Dedifferentiated amniotic fluid mesenchymal stem cell (primary cell): ENCODE measurements at regions not wholly inside any gene's neighbourhood (a gene's known extent, or its start where the extent isn't known, plus 50 kb on each side); places are given as distances from the start of the nearest gene placed in this dataset.
"Not testable (repeated sequence)": the region's sequence is repeated elsewhere in the genome, so short reads cannot be mapped to it uniquely, and the experiment has no call there.

ENCODE experiments used
- DNase-seq: peaks from one replicate; pipeline ENCODE4 v3.0.0-alpha.2; 2016; ENCODE audit errors: extremely low spot score

DNA sequence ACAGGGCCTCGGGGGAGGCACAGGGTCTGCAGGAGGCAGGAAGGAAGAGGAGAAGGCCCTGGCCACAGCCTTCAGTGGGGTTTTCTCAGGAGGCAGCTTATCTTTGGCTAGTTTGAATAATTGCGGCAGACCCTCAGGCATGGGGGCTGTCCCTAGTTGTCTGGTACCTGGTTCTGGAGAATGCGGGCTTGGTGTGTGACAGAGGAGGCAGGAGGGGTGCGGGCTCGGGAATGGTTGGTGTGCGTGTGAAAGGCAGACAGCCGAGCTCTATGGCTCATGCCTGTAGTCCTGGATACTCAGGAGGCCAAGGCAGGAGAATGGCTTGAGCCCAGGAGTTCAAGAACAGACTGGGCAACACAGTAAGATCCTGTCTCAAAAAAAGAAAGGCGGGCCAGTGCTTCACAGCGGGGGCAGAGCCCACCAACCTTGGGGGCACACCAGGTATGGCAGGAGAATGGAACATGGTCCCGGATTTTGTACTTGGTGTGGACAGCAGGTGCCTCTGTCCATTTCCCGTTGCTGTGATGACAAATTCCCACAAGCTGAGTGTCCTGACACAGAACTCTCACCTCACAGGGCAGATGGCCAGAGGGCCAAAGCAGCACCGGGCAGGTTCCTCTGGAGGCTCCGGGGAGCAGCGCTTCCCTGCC, 640.6 kb downstream of the TBC1D22A start:
- DNase-seq, result no peak

DNA sequence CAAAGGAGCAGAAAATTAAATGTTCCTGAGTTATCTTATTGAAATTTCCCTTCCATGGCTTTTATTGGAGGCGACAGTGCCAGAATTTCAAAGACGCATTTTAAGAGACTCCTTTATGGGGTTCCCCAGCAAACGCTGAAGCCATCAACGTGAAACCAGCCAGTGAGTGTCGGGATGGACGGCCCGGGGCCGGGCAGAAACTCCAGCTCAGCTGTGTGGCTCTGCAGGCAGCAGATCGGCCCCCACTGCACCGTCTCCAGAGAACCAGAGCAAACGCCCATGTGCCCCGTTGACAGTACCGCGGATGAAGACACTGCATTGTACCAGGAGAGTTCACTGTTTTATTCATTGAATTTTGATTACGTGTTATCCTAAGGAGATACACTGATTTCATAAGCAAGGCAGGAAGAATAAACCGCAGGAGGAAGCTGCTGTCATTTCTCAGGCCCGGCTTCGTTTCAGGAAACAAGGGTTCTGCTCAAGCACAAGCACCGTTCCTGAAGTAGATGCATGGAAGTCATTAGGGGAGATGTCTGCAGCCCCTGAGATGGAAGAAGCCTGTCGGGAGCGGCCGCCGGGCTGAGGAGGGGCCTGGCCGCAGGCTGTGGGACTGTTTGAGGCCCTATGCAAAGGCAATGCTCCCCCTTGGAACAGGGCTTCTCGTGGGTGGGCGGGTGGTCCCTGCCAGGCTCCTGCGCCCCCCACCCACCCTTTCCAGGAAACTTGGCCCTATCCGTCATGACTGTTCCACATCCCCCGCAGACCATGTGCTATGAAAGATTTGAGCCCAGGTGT, 639.7 kb downstream of the TBC1D22A start:
- DNase-seq, result no peak

DNA sequence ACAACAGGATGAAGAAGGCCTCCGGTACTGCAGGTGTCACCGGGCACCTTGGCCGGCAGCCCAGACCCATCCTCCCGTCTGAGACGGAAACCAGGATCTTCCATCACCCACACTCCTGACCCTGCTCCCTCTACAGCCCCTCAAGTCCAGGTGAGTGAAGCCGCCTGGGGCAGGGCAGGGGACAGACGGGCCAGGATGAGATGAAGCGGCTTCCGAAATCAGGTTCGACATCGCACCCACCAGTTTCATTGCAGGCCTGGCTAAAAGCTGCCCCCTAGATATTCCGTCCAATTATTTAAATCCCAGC, 639.1 kb downstream of the TBC1D22A start:
- no peak for DNase-seq

DNA sequence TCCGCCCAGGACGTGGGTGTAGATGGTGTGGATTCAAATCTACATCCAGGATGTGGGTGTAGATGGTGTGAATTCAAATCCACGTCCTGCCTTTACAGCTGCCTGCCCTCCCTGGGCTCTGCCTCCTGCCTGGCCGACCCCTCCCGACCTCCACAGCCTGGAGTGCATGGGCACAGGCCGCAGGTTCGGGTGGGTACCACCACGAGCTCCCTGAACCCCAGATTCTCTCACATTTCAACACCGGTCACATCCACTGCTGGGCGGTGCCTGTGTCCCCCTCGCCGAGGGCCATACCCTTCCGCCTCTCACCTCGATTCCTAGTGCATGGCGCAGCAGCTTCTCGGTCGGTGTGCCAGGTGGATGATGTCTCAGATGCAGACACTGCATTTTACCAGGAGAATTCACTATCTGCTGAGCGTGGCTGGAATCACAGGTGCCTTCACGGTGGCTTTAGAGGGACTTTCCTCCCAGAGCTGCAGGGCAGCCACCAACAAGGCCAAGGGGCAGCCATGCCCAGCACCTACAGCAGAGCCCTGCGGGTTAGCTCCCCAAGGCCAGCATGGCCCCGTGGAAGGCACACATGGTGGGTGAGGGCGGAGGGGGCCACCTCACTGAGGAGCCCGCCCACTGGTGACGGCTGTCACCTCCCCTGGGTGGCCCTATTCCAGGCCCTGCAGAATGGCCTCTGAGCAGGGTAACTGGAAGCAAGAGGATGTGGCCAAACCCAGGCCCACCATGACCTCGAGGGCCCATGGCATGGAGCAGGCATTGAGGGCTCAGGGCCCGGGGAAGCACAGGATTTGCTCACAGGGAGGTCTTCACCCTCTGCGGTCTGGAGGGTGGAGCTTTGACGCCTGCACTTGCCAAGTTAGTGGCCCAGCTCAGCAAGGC, 638.5 kb downstream of the TBC1D22A start:
- no peak for DNase-seq

- DNase-seq, result not testable (repeated sequence)
Observed at GRCh38 chr22:47400131-47400530, 637.7 kb downstream of the TBC1D22A start.

DNA sequence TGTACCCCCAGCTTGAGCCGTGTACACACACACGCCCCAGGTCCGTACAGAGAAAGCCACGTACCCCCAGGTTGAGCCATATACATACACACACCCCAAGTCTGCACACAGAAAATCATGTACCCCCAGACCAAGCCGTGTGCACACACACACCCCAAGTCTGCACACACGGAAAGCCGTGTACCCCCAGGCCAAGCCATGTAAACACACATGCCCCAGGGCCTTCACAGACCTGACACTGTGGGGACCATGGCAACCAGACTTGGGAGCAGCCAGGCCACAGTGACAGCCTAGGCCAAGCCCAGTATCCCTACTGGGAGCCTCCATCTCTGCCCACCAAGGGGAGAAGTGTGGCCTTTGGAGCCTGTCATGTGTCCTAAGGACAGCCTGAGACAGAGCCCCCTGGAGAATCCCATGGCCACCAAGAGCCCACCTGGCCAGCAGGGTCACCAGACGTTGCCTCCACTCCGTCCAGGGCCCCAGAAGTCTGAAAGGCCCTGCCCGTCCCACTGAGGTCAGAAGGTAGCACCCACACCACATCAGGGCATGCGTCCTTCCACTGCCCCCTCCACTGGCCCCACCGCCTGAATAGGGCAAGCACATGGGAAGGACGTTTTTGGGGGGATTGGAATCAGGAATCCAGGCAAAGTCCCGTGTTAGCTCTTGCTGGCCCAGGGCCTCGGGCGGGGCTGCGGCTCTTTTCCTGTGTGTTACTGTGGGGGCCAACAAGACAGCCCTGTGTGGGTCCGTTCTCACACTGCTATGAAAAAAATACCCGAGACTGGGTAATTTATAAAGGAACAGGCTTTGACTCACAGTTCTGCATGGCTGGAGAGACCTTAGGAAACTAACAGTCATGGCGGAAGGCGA, 636.7 kb downstream of the TBC1D22A start:
- DNase-seq, result no peak

DNA sequence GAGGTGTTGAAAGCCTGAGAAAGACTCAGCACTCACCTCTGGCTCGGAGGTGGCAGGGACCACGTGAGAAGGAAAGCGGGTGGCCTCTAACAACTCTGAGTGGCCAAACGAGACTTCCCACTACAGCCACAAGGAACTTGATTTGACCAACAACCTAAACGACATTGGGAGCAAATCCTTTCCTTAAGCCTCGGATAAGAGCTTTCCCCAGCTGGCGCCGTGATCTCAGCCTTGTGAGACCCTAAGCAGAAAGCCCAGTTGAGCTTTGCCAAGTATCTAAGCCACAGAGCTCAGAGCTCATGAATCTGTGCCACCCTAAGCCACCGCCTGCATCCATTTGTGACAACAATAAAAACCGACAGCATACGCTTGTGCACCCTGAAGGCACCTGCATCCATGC, 636.0 kb downstream of the TBC1D22A start:
- no peak for DNase-seq

- no peak for DNase-seq
Observed at GRCh38 chr22:47397673-47398072, 635.2 kb downstream of the TBC1D22A start.

DNA sequence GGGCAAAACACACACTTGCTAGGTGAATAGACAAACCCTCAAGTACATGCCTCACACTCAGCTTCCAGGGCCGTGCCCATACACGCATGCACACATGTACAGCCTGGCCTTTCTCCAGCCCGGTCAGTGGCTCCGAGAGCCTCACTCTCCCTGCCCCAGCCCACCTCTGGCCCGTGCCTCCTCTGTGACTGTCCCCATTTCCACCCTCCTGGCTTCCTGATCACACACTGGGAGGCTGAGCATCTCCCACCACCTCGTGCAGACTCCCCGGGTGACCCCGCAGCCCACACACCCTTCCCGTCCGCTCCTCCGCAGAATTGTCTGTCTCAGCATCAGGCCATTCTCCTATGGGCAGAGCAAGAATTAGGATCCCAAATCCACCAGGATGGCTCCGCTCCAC, 634.1 kb downstream of the TBC1D22A start:
- no peak for DNase-seq

DNA sequence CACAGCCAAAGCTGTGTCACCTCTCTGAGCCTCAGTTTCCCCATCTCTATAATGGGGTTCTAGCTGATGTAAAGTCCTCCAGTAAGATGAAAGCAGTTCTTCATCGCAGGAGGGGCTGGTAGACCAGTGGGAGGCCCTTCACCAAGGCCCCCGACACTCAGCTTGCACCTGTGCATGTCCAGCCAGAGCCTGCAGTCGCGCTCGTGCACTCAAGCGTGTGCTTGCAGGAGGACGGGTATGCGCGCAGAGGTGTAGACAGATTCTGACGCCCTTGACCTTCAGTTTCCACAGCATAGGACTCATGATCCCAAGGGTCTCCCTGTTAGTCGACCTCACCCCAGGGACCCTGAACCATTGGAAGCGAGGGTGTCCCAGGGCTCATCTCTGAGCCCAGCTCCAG, 633.7 kb downstream of the TBC1D22A start:
- DNase-seq, result no peak

- DNase-seq, result no peak
Observed at GRCh38 chr22:47395481-47395880, 633.0 kb downstream of the TBC1D22A start.

DNA sequence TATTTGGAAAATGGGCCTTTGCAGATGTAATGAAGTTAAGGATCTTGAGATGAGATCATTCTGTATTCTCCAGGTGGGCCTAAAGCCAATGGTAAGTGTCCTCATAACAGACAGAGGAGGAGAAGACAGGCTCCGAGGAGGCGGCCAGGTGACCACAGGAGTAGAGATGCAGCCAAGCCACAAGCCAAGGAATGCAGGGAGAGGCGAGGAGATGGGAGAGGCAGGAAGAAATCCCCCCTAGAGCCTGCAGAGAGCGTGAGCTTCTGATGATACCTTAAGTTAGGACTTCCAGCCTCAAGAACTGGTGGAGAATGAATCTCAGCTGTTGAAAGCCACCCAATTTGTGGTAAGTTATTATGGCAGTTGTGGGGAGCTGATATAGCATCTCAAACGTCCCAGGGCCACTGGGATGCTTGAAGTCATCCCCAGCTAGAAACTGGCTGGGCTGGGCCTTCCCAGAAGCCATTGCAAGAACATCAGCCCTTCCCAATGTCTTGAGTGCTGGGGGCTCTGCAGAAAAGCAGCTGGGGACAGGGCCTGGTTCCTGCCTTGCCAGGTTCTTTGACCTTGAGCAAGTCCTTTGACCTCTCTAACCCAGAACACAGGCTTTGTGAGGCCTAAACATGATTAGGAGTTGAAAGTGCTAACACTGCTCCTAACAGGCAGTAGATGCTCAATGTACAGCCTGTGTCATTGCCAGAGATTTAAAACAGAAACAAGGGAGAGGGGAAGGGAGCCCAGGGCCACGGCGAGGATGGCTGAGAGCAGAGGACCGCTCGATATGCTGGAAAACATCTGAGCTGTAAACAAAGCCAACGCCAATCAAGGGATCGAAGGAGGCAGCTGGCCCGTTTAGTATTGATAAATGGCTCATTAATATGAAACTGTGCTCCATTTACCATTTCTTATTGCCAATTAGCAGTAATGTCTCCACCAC, 632.3 kb downstream of the TBC1D22A start:
- no peak for DNase-seq

DNA sequence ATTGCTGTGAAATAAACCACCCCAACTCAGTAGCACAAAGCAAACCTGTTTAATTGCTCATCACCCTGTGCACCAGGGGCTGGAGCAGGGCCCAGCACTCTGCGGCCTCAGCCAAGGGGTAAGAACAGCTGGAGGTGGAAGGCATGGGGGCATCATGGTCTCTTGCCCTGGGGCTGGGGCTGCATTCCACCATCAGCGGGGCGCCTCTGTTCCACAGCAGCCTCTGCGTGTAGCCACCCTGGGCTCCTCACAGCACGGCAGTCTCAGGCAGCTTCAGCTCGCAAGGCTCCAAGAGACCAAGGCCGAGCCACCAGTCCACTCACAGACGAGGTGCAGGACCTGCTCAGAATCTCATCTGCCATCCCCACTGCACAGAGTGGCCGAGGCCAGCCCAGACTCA, 630.7 kb downstream of the TBC1D22A start:
- no peak for DNase-seq

DNA sequence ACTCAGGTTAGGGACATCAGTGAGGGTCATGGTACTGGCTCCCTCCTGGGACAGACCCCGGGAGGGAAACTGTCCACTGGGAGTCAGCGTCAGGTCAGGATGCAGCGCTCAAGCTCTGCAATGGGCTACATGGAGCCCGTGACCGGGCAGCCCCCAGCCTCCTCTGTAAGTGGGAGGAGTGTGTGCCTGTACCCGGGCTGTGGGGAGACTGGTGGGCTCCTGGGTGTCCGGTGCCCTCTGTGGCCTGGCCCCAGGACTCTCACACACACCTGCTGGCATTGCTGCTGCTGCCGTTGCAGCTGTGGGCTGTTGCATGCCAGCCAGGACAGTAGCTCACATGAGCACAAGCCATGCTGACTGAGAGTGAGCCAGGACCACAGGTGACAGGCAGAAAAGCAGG, 630.3 kb downstream of the TBC1D22A start:
- DNase-seq, result no peak

- DNase-seq, result no peak
Observed at GRCh38 chr22:47392054-47392347, 629.6 kb downstream of the TBC1D22A start.

DNA sequence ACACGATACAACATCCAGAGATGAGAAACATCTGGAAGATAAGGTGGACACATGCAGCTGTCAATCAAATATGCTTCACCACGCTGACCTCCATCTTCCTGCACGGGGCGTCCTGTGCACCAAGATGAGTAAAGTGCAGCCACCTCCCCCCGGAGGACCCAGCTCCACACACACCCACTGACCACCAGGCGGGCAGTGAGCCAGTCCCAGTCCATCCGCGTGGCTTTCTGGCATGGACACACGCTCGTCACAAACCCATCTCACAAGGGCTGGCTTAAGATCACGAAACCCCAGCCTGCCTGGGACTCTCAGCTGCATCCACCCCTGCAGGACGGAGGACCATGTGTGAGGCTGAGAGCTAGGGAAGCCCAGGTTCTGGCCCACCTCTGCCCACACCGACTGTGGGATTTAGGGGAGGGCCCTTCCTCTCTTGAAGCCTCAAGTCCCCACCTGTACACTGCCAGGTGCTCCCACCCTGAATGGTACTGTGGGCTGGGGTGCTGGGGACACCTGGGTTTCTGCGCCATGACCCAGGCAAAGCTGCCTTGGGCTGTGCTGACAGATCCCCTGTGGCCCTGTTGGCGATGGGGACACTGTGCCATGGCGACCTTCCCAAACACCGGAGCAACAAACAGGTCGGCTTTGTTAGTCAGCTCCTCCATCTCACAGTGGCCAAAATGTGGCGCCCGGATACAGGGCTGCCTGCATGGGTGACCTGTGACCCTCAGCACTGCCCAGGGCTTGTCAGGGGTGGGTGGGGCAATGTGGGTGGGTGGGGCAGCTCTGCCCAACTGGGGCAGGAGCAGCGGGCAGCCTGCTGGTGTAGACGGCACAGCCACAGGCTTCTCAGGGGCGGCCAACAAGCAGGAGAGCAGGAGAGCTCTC, 629.0 kb downstream of the TBC1D22A start:
- DNase-seq, result no peak

- DNase-seq, result no peak
Observed at GRCh38 chr22:47390026-47390970, 627.8 kb downstream of the TBC1D22A start.

- DNase-seq, result no peak
Observed at GRCh38 chr22:47389201-47389600, 626.8 kb downstream of the TBC1D22A start.

GRCh38 chr22:47388778-47389177, 626.3 kb downstream of the TBC1D22A start:
- no peak for DNase-seq
